CD4-positive, alpha-beta T cell treated with Interleukin-15 for 1 hour (primary cell): ENCODE measurements at regions not wholly inside any gene's neighbourhood (a gene's known extent, or its start where the extent isn't known, plus 50 kb on each side); places are given as distances from the start of the nearest gene placed in this dataset.
"Not testable (repeated sequence)": the region's sequence is repeated elsewhere in the genome, so short reads cannot be mapped to it uniquely, and the experiment has no call there.

Experiments
- DNase-seq: peaks from one replicate; pipeline ENCODE4 v3.0.0-alpha.2; 2020

DNA sequence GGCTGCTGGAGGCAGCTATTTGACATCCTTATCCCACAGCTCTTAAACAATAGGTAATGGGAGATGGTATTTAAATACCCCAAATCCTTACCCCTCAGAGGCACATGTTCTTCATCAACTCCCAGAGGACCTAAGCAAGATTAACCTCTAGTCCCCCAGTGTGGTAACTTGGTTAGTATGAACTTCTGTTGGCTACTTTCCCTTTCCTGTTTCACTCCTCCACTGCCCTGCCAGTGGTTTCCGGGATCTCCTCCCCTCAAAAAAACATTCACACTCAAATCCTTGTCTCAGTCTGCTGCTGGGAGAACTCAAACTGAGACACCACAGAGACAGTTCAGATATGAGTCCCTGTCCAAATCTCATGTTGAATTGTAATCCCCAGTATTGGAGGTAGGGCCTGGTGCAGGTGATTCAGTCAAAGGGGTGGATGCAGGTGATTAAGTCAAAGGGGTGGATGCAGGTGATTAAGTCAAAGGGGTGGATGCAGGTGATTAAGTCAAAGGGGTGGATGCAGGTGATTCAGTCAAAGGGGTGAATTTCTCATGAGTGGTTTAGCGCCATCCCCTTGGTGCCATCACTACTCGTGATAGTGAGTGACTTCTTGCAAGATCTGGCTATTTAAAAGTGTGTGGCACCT, 335.0 kb upstream of the CTNNB1 start:
- DNase-seq: no peak

DNA sequence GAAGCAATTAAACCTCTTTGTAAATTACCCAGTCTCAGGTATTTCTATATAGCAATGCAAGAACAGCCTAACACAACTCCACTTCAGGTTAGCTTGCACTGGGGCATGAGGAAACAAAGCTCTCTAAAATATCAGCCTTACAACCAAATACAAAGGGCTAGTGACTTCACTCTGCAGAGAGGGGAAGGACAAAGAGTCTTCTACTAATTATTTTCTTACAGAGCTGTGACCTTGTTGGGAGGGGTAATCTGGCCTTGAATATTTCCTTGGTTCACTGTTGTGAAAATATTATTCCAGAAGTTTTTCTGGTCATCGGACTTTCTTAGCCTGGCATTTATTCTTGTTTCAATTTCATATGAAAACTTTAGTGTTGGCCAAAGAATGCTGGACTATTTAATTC, 334.4 kb upstream of the CTNNB1 start:
- no peak for DNase-seq

DNA sequence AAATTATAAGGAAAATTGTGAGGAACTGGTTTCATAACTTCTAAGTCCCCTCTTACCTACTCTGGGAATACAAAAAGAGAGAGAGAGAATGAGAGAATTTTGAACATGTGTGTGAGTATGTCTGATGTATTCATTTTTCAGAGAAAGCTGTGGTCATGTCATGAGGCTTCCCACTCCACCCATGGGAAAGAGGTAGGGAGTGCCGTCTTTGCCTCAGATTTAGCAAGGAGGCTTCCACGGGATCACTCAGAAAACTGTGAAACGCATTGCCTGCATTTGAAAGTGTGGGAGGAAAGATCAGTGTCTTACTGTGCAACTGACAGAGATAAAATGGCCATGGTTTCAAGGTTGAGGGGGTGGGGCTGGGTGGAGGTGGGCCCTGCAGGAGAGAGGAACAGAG, 331.5 kb upstream of the CTNNB1 start:
- no peak for DNase-seq

DNA sequence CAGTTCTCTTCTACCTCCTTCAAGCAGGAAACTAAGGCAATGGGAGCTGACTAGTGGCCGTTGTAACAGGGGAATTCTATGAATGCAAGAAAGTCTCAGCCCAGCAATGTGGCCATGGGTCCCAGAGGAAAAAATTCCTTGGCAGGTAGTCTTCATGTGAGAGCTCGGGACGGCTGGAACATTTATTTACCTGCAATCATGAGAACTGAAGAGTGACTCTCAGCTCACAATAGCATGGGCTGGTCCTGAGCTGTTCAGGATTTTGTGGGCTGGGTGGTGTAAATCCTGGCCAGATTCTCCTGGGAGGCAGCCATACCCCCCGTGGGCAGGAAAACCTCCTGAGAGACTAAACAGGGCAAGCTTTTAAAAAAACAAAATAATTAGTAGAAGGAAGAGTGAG, 330.3 kb upstream of the CTNNB1 start:
- DNase-seq: no peak

DNA sequence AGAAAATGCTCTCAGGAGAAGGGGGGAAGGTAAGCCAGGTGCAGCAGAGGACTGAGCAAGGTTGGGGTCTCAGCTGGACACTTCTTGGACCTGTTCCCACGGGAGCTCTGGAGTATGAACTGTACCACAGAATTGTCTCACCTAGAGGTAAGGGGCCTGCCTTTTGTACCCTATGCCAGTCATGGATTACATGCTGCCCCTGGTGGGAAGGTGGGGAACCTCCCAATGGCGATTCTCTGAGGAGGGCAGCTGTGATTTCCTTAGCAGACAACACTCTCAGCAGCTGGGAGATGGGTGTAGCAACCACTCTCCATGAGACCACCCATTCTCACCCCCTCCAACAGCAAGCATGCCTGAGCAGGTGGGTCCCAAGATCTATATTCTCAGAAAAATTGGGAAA, 329.4 kb upstream of the CTNNB1 start:
- no peak for DNase-seq

DNA sequence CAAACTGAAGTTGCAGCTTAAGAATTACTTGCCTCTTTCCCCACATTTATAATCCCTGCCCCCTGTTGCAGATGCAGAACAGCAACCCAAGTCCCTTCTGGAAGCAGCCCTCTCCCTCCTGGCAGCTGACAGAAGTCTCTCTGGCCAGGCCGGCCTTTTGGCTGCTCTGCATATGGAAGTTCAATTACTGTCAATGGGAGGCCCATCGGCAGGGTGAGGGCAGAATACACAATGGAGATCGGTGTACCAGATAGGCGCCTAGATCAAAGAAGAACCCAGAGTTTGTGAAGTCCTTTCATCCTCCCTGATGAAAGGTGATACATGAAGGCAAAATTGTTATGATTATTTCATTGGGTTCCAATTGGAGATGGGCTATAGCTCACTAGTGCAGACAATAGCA, 327.9 kb upstream of the CTNNB1 start:
- no peak for DNase-seq

DNA sequence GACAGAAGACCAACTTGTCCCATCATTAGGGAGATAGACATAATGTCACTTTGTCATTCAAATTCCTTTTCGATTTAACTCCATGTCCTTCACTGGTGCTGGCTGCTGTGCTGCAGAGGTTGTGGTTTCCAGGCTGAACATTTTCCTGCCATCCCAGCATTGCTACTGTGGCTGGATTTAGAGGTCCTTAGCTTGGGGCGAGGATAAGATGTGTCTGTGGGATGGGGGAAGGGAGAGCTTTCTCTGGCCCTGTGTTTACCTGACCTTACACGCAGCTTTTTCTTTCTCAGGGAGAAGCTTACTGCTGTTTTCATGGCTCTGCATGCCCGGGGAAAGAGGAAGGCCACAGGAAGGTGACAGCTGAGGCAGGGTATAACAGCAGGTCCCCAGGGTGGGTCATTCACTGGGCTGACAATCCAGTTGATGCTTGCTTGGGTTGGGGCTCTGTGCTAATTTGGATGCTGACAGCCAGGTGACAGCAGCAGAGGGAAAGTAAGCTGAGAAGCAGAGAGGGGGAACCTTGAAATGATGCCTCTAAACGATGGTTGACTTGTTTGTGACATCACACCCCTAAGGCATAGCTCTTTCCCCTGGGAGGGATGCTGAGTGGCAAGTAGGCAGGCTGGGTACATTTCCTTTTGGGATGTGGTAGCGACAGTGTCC, 326.9 kb upstream of the CTNNB1 start:
- no peak for DNase-seq

DNA sequence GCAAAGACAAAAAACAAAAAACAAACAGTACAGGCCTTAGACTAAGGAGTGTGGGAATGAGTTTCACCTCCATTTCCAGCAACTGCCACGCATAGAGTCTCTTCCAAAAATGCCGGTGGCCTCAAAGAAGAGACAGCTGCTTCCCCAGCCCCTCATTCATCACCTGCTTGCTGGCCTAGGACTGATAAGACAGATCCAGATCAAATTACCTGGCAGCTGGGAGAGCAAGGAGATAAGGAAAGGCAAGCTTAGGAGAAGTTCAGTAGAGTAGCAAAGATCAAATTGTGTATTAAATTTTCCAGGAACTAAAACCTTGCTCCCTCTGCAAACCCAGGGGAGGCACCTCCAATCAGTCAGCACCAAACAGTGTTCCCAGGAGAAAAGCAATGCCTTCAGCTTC, 325.8 kb upstream of the CTNNB1 start:
- no peak for DNase-seq

DNA sequence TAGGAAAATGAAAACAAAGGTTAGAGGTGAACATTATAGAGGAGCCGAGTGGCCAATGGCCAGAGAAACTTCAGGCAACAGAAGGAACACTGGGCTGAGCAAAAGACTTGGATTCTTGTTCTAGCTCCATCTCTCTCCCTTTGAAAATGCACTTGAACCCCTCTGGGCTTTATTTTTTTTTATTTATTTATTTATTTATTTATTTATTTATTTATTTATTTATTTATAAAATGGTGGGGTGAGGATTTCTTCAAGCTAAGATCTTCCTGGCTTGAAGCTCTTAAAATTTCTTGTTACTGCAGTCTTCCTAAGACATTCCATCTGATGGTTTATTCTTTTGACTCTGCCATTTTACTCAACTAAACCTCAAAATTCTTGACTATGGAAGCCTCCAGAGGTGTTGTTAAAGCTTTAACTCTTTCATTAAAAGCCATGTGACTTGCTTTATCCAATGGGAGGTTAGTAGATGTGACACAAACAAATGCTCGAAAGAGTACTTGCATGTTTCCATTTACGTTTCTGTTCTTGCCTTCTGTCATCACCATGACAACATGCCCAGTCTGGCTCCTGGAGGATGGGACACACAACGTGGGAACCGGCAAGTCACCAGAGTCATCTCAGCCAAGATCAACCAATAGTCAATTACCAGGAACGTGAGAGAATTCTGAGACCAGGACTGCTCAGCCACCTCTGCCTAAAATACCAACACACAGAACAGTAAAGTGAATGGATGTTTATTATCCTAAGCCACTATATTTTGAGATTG, 325.2 kb upstream of the CTNNB1 start:
- no peak for DNase-seq

DNA sequence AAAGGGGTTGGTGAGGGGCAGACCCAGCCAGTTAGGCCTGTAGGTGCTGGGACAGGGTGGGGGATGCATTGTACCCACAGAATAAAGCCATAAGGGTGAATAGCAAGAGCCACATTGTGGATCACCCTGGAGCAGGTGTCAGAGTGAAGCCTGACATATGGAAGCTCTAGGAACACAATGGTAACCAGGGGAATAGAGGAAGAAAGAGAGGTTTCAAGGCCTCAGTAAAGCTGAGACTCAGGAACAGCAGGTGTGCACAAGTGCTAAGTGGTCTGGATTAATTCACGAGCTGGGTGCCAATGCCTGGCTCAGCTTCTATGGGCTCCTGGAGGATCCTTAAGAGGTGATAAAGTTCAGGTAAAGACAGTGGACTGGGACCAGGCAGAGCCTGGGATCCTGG, 323.7 kb upstream of the CTNNB1 start:
- DNase-seq: no peak

DNA sequence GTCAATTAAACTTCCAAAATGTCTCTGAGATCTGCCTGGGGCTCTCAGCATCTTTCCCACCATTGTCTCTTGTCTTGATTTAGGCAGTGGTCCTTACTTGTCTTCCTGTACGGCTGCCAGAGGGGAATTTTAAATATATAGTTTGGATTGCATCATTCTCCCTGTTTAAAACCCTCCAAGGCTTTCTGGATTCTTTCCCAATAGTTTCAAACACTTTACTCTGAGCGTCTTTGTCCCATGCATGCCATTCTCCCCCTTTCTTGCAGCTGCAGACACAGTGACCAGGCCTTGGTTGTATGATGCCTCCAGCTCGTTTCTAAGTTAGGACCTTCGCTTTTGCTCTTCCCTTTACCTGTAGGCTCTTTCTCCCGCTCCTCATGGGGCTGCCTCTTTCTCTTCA, 323.3 kb upstream of the CTNNB1 start:
- DNase-seq: no peak

DNA sequence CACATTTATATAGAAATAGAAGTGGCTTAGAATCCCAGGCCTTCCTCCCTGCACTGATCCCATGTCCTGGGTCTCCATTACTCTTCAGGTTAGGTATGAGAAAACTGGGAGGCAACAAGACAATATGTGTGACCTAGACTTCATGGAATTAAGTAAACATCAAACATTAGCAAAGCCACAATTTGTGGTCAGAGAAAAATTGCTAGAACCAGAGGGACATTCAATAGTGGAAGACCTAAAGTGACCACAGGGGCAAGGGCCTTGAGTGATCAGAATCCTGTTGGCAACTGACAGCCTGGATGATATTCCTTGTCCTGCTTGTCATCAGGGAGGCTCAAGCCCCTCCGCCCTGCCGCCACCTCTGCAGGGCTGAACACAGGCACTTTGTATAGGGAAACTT, 322.8 kb upstream of the CTNNB1 start:
- no peak for DNase-seq

DNA sequence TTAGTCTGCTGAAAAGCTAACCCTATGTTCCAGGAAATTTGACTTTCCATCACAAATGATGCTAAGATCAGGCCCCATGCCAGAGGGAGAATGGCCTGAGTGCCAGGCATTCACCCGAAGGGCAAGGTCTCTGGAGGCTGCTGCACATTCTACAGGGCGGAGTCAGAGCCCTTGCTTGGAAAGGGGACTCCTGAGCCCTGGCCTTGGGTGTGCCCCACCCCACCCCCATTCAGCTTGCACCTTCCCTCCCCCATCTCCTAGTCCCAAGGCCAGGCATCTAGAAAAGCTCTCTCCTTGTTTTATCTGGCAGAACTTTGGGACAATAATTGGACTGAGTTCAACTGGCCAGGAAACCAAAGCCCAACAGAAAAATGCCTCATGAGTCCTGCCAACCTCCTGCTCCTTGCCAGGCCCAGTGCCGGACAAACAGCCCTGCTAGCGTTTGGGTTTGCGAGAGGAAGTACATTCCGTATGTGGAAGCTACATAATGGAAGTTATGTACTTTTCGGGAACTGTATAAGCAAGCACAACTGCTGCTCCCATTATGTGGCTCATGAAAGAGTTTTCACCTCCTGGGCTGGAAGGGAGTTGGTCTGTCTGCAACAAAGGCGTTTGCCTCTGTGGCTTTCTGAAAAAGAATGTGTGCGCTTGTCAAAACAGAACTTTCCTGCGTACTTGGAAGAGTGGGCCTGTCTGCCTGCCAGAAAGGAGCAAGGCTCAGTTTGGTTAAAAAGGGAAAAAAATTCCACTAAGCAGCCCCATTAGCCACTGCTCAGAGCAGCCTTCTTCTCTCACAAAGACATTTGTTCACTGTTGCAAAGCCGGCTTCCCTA, 321.5 kb upstream of the CTNNB1 start:
- no peak for DNase-seq

DNA sequence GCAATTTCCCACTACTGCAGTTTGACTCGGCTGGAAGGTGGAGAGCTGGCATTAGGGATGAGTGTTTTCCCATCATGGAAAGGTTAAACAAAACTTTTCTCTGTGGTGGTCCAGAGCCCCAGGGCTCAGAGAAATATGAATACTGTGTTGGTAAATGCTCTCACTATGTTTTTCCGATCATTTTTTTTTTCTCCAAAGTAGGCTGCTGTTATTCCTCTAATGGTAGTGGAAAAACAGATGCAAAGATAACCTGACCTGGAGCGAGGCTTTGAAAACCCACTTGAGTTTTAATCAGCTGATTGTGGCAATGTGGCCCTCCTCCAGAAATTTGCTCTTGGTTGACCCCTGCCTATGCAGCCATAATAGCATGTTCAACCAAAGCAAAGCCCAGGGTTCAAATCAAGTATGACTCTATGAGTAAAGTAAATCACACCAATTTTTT, 320.8 kb upstream of the CTNNB1 start:
- no peak for DNase-seq

DNA sequence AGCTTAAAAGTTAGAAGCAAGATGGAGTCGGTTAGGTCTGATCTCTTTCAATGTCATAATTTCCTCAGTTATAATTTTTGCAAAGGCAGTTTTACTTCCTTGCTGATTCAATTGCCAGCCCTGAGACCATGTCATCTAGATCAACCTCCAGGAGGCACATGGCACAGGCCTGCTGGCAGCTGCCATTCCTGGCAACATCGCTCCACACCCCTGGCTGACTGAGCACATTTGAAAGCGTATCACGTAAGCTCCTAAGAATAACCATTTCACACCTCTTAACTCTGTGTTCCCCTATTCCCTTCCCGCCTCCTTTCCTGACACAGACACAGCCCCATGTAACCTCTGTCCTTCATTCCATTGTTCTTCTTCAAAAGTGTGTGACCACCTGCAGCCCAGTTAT, 313.9 kb upstream of the CTNNB1 start:
- DNase-seq: no peak

DNA sequence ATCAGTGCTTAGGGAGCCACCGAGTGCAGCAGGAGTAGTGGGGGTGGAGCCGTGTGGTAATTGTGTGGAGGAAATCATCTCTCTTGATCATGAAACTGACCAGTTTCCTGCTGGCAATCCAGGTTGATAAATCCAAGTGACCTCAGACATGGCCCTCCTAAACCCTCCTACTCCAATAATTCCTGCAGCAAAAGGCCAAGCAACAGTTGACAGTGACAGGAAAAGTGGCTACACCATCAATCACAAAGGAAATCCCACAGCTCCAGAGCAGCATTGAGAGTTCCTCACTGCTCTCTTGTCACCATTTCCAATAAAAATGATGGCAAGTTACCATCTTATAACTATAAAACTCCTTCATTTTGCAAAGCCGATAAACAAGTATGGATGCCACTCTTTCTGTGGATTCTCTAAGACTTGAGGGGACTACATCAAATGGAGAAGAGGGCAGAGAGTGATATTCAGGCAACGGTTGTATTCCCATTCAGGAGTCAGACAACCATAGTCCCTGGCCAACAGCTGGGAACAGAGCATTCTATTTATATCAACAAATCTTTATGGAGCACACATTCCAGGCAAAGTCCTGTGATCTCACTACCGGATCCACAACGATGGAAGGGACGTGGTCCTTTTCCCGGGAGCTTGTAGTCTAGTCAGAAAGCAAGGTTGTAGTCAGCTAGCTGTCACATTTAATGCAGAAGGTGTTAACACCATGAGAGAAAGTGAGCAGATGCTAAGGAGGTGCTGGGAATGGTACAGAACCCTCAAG, 312.5 kb upstream of the CTNNB1 start:
- DNase-seq: no peak

DNA sequence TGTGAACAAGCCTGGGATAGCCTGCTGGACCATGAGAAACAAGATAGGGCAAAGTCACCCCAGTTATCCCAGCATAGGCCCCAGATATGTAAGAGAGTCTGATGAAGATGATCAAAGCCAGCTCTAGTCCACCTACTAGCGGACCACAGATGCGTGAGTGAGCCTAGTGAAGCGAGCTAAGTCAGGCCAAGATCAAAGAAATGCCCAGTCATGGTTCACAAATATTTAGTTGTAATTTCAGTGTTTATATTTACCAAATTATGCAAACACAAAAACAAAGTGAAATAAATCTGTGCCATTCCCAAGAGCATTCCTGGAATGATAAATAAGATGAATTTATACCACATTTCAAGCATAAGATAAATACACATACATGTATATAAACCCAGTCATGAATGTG, 308.1 kb upstream of the CTNNB1 start:
- DNase-seq: no peak

DNA sequence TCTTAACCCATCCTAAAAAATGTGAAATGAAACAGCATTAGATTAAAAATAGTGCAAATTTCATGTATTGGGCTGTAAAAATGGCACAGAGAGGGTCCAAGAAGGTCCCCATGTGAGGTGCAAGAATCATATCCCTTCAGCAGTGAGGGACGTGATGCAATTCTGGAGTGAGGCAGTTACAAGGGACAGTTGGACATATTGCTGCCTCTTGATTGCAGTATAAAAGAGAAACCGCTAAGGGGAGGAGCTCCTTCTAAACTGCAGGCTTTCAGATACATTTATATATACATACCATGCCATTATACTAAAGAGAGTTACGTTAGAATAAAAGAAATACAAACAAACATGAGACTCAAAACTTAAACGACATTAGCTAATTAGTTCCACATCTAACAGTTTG, 304.2 kb upstream of the CTNNB1 start:
- DNase-seq: no peak

DNA sequence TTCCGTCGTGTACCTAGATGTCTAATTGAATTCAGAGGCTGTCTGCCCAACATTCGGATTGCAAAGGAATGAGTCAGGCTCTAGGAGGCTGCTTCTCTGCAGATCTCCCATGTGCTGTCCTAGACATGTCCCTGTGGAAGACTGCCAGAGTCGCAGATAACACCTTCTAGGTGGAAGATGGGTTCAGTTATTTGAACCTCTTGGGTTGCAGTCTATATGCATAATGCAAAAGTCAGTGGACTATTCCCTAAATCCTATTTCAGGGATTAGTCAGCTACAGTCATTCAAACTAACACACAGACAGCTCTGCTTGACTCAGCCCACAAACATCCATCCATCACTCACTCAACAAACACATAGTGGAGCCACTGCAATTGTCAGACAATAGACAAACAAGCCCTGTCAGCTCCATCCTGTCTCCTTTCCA, 300.0 kb upstream of the CTNNB1 start:
- no peak for DNase-seq

DNA sequence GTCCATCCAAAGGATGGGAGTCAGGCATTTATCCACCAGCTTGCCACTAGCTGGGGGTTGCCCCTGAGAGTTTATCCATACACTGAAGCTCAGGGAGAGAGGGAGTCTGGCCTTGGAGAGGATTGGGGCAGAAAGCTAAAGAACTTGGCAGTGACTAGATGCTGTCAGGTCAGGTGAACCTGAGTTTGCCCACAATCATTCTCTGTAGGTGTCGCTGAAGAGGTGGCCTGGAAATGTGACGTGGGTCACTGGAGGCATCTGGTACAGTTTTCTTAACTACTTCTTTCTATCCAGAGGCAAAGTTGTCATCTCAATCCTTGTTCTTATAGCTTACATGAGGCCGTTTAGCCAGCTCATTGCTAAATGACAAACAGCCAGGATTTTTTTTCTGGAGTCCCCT, 298.0 kb upstream of the CTNNB1 start:
- DNase-seq: no peak

DNA sequence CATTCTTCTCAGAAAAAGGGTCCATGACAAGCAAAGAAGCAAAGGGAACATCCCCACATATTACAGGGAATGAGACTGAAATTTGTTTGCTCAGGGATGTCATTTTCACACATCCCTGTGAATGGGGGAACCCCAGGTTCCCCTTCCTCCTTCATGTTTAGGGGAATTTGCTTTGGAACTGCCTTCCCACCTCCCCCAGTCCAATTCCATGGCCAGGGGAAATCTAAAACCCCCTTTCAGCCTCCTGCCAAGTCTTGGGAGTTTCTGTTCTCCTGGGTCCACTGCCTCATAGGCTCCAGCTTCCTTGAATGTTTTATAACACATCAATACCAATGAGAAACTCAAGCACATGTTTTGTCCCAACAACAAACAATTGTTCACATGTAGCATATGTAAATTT, 297.5 kb upstream of the CTNNB1 start:
- no peak for DNase-seq

DNA sequence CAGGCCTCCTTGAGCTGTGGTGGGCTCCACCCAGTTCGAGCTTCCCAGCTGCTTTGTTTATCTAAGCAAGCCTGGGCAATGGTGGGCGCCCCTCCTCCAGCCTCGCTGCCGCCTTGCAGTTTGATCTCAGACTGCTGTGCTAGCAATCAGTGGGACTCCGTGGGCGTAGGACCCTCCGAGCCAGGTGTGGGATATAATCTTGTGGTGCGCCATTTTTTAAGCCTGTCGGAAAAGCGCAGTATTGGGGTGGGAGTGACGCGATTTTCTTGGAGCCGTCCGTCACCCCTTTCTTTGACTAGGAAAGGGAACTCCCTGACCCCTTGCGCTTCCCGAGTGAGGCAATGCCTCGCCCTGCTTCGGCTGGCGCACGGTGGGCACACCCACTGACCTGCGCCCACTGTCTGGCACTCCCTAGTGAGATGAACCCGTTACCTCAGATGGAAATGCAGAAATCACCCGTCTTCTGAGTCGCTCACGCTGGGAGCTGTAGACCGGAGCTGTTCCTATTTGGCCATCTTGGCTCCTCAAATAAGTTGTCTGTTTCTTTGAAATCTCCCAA, 291.3 kb upstream of the CTNNB1 start:
- not testable (repeated sequence) for DNase-seq
